NT2/D1 (cell line): ENCODE measurements at regions not wholly inside any gene's neighbourhood (a gene's known extent, or its start where the extent isn't known, plus 50 kb on each side); places are given as distances from the start of the nearest gene placed in this dataset.

Experiments used
- SUZ12 ChIP-seq: IDR thresholded peaks from 2 replicates; pipeline ENCODE4 v1.6.1; 2011; ENCODE audit not compliant: insufficient read length, insufficient read depth; ENCODE audit errors: extremely low read depth
- YY1 ChIP-seq: IDR thresholded peaks from 2 replicates; pipeline ENCODE4 v1.6.1; 2011; ENCODE audit not compliant: insufficient read length, insufficient read depth
- ZNF274 ChIP-seq: IDR thresholded peaks from 2 replicates; pipeline ENCODE4 v1.6.1; 2011; ENCODE audit warnings: mild to moderate bottlenecking, low read depth, low read length

GRCh38 chr18:73043211-73043610 is 175.4 kb upstream of the NETO1 start:
- TF ChIP-seq ZNF274 (no peak), YY1 (no peak), SUZ12 (no peak)
